Fibroblast of skin of left biceps (primary cell): ENCODE measurements at regions not wholly inside any gene's neighbourhood (a gene's known extent, or its start where the extent isn't known, plus 50 kb on each side); places are given as distances from the start of the nearest gene placed in this dataset.

Experiments used
- DNase-seq, 2 experiments: peaks; one replicate each; pipeline ENCODE4 v3.0.0-alpha.2; 2013; ENCODE audit warnings: low read depth in 2 of 2

DNA sequence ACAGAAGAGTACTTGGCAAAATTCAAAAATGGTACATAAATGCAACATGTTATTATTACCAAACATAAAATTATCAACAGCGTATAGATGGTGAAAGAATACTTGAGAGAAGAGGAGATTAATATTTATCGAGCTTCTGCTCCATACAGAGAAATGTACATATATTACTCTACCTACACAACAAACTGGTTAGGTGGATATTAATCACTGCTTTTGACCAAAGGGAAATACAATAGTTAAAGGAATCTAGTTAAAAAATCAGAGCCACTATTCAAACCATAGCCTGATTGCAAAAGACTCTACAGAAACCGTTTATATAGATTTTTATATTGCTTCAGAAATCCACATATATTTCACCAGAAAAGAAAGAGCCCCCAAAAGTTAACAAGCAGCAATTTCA is 379.3 kb upstream of the PRMT6 start:
- DNase-seq = no peak

DNA sequence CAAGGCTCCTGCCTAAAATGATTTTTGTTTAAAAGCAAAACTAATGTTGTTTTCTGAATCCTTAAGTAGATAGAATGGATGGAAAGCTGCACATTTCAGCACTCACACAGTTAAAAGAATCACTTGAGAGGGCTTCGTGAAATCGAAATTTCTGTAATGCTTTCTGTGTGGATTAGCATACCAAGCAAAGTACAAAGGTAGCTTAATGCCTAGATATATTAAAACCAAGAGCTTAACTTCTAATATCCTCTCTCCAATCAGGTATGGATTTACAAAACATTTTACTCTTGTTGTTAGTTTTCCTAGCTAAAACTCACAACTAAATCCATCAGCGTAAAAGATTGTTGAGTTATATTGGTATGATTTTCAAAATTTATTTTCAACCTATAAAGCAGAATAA is 378.8 kb upstream of the PRMT6 start:
- DNase-seq = no peak

DNA sequence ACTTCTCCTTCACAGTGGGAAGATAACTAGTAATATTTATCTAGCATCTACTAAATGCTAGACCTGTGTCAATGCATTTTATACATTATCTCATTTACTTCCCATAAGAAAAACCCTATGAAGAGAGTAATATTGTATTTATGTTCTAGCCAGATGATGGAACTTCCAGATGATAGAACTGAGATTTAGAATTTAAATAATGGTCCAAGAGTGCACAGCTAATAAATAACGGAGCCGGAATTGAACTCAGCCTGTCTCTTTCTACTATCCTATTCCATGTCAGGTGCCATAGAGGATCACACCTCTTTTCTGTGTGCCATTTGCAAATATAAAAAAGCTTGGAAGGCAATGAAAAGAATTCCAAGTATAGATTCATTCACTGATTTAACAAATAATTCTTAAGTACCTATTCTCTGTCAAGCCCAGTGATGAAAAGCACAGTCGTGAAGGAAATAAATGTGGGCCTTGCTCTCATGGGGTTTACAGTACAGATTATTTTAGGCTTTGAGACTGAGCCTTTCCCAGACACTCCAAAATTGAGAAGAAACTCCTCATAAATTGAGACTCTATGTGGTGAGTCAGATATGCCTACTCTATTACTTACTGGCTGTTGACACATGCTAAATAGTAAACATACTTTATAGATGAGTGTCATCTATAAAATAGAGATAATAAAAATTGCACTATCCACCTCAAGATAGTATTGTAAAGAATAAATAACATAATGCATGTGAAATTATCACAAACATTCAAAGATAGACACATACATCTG is 378.0 kb upstream of the PRMT6 start:
- peak; percentile 51 to 63 for DNase-seq

DNA sequence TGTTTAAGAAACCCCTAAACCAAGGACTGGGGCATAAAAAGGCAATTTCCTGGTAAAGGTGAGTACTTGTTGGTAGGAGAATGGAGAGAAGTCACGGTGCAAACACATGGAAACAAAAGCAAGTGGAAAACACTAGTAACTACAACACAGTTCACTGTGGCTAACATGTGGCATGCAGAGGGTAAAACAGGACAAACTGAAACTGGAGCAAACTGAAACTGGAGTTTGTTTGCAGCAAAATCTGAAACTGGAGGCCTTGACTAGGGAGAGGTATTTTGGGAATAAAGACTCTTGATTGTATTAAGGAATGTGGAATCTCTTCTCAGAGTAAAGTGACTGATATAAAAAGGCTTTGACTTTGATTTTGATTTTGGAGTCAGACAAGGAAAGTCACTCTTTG is 376.3 kb upstream of the PRMT6 start:
- no peak for DNase-seq

DNA sequence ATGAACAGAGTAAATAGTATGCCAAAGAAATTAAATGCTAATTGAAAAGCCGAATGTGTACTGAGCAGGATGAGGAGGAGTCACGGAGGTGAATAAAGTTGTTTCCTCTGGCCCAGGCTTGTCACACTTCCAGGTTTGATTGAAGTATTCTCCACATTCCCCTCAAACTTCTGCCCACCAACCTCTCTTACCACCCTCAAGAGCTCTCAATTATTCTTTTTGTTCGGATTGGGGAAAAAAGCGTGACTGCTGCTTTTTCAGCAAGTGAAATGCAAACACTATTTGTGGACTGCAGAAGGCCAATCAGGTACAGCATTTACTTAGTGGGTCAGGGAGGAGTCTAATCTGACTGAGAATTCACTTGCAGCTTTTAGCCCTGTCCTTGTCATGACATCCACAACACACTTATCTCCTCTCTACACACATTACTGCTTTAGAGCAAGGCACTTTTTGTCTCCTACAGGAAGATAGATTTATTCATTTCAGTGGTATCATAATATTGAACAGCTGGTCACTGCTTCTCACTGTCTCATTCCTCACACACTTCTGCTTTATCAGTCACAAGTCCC is 375.6 kb upstream of the PRMT6 start:
- no peak for DNase-seq

DNA sequence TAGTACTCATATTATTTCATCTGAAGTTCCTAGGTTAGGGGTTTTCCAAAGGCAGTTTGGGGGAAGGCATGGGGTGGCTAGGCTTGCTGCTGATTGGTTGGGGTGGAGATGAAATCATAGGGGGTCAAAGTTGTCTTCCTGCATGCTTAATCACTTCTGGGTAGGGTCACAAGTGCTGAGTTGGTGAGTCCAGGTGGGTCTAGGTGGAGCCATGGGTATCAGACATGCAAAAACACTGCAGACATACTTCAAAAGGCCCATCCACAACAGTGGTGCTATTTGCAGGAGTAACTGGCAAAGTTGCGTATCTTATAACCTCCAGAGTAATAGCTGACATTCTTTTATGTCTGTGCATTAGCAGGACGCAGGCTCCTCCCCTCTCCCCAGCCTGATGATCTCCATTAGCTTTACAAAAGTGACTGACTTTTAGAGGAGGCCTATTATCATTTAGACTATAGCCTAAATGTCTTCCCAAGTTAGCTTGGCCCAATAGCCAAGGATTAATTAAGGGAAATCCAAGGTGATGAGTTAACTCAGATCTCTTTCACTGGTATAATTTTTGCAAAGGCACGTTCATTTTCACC is 374.4 kb upstream of the PRMT6 start:
- DNase-seq = no peak

DNA sequence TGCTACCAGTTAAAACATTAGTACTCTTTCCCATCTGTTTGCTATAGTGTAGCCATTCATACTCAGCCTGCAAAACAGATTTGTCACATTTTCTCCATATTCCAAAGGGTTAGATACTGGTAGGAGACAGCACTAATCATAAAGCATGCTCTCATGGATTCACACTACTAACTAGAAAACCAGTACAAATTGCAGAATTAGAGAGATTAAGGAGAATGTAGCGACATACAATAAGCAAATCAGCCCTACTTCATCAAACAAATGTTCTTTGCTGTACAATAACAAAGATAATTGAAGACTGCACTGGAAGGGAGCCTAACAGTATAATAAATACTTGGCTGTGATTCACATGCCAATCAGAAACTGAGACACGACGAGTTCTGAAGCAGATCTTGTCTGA is 368.0 kb upstream of the PRMT6 start:
- no peak for DNase-seq

DNA sequence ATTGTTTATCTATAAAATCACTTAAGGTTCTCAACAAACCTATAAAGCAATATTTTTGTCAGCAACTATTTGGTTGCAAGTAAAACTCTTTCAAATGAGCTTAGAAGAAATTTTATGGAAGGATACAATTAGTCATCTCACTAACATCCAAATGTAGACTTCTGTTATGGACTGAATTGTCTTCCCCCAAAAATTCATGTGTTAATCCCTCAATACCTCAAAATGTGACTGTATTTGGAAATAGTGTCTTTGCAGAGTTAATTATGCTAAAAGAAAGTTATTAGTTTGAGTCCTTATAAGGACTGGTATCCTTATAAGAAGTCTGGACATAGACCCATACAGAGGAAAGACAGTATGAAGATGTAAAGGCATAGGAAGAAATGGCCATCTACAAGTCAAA is 357.8 kb upstream of the PRMT6 start:
- no peak for DNase-seq

DNA sequence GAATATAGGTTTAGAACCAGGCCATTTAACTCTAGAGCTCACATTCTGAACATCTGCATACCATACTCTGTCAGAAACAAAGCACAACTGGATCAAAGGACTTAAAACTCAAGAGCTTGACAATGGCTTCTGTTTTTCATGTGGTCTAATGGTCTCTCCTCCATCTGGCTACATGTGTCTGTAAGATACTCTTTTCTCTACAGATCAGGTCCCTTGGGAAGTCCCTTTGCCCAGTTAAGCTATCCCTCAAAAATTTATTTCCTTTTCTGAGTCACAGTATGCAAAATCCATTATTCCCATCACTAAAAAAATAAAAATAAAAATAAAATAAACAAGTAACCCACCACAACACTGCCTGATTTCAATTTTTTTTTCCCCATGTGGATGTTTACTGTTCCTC is 357.0 kb upstream of the PRMT6 start:
- DNase-seq = peak in 1 of 2 experiments; percentile 34

DNA sequence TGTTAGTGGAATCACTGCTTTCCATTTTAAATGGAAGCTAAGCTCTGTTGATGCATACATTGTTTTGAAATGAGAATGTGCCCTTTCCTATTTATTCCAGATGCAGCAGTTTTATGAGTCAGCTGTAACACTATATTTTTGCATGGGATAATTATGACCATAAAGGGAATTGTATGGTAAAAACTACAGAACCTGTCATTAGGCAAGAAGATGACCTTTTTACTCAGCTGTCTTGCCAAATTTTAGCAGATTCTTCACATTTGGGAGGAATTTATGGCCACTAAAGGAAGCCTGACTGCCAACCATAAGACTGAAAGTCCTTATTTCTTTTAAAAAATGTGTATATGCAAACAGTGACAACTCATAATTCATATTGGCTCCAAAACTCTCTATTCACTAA is 356.3 kb upstream of the PRMT6 start:
- peak; percentile 95 to 97 for DNase-seq

DNA sequence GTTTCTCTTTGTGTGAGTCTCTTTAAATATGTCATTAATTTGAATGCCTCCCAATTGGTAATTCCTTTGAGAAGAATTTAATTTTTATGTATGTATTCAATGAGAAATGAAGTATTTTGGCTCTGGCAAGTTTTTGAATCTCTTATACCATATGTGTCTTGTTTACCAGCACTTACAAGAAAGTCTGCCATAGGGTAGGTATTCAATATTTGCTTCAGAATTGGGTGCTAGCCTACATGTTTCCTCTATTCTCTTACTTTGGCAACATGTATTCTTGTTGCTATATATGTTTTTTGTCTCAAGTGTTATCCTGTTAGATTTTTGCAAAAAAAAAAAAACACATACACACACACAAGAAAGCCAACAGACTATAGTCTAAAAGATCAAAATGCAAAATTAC is 350.5 kb upstream of the PRMT6 start:
- no peak for DNase-seq

DNA sequence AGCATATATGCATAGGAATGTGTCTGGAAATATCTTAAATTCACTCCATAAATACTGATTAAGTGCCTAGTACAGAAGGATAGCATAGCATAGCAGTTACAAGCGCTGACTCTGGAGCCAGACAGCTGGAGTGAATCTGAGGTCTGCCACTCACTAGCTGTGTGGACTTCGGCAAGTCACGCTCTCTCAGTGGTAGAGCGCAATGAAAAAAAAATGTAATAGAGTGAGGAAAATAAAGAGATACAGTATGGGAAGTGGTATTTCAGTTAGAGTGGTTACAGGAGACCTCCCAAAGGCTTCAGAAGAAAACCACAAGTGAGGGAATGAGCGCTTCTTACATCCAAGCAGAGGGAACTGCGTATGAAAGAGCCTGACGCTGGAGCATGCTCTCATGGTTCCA is 338.9 kb upstream of the PRMT6 start:
- DNase-seq = peak; percentile 19 to 31

DNA sequence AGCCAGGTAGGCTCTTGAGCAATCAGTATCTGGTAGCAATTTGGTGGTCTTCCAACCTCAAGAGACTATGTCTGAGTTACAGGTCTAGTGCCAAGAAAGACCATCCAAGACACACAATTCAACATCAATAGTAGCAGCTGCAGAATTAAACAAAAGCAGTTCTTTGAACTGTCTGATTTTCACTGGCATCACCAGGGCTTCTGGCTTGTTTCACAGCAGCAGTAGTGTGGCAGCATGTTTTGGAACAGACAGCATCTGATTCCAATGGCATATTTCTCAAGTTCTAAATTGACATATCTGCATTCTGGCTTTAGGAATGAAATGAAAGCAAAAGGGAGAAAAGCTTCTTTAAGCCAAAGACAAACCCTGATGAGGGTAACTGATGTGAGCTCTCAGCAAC is 334.7 kb upstream of the PRMT6 start:
- no peak for DNase-seq

DNA sequence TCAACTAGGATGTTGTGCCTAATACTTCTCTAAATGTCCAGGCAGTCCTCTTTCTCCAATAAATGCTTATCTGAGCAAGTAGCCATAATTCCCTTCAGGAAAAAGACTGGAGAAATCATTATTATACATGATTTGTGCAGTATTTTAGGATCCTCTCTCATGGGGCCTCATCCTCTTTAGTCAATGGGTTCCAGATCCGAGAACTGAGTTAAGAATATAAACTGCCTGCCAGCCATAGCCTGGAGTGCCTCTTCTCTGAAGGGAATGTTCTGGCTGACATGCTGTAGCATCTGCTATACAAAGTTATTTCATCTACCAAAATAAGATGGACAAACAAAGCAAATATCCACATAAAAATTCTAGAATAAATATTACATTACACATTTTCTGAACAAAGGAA is 334.0 kb upstream of the PRMT6 start:
- no peak for DNase-seq

DNA sequence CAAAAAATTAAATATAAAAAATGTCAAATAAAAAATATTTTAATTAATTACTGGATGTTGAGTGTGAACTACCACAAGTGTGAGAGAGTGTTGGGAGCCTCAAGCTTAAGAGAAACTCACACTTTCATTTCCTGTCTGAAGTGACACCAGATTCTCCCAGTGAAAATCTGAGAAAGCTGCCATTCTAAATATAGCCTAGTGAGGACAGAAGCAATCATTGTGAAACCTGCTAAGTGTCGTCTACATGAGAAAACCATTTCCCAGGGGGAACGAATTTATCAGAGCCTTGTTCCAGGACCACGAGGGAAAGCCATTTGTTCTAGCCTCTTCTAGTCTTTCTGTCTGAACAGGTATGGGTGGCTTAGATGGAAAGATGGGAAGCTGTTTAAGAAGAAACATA is 329.3 kb upstream of the PRMT6 start:
- no peak for DNase-seq

DNA sequence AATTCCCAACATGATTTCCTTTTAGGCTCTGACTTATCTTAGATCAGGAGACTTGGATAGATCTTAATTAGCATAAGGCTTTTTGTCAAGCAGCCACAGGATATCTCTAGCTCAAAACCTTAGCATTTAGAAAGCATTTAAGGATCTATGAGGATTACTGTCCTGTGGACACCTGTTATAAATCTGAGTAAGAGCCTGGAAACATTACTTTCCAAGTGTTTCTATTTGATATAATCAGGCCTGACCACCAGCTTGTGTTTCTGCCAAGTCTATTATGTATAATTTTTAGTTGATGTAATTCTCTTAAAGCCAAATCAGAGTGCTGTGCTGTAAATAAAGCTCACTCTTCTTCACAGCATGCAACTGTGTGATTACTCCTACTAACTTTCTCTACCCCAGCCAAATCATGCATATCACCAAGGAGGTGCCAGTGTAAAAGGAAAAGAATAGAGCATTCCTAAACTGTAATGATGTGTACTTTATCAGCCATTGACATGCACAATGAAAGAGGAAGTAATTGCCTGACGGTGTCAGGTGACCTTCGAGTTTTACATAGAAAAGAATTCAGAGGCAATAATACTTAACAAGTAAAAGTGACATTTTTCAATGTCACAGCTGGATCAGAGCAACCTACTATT is 309.9 kb upstream of the PRMT6 start:
- DNase-seq = no peak

DNA sequence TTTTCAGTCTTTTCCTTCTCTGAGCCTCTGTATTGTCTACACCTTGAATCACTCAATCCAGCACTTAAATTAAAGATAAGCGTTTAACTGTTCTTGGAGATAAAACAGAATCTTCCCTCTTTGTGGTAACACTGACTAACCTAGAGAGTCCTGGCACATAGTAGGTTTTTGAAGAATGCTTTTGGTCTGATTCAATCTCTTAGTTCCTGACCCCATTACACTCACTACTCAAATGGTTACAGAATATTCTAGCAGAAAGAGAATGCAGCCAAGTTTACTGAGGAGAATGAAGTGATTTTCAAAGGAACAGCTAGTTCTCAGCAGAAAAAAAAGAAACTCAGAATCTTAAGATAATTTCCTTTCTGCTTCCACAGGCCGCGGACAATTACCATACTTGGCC is 309.2 kb upstream of the PRMT6 start:
- no peak for DNase-seq

DNA sequence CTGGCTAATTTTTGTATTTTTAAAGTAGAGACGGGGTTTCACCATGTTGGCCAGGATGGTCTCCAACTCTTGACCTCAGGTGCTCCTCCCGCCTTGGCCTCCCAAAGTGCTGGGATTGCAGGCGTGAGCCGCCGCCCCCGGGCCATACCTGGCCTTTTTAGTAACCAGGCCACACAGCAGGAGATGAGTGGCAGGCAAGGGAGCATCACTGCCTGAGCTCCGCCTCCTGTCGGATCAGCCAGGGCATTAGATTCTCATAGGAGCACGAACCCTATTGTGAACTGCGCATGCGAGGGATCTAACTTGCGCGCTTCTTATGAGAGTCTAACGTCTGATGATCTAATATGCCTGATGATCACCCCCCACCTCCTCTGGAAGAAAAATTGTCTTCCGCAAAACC is 308.7 kb upstream of the PRMT6 start:
- DNase-seq = no peak

DNA sequence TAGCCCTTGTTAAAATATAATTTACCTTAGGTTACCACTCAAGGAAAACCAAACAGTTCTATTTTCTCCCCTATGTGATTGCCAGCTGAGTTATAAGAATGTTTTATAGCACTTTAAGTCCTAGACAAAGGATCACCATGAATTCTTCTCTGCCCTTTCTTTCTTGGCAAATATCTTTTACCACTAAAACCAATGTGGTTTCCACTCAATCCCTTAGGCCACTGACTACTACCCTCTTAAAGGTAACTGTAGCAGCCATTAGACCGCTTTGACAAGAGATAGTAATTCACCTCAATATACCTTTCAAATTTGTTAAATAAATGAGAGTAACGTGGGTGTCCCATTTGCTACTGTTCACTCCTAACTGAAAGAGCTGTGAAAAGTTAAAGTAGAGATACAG is 307.9 kb upstream of the PRMT6 start:
- DNase-seq = no peak

DNA sequence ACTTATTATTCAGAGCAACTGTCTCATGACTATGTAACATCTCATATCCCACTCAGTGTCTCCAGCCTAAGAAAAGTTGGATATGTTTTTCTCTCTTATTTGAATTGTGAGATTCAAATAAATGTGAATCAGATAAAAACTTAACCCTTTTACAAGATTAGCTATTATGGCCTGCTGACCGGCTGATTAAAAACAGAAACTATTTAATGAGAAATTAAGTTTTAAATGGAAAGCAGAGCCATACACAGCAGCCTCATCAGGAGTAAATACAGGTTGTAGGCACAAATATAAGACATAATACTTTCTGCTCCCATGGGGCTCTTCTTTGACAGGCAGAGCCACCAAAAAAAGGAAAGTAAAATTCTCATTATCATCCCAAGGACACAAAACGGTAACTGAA is 307.0 kb upstream of the PRMT6 start:
- DNase-seq = no peak

DNA sequence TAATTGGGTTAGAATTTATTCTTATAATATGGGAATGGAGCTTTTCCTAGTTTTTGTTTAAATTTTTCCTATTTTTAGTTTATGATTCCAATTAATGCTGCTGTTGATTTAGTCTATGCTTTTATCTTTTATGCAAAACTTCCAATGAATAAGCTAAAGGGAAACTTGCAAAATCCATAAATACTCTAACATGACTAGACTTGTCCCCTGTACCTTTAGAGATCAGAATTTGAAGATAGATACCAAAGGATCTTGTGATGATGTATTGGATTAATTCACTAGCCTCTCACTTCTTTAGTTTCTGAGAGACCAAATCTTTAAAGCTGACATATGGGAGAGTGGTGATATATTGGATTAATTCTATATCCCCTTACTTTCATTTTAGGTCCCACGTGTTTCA is 306.6 kb upstream of the PRMT6 start:
- no peak for DNase-seq

DNA sequence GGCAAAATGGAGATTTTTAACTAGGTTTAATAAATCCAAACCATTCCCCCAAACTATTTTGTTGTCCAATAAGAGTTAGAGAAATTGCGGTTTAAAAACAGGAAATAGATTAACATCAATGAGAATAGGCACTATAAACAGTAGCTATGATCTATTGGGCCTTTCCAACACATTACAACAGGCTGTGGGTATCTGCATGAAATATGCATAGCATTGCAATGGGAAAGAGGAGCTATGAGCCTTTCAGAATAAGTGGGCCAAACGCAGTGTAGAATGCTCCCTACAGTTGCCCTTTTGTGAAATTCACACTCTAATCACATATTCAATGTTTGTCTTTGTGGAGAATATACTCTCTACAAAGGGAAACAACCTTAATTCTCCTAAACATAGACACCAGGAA is 305.5 kb upstream of the PRMT6 start:
- DNase-seq = no peak

DNA sequence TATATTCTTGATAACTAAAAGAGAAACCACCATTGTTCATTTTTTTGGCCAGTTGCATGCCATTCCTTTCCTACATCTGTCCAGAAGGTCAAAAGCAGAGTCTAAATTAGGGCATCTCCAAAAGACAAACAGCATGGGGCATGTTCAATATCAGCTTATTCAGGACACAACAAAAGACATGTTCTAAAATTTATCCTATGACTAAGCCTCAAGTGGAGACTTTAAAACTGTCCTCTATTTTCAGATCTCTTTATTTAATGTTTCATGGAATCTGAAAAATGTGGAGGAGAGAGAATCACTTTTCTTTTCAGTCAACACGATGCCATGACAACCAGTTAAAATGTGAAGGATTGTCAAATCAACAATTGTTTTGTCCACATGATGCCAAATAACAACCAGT is 303.4 kb upstream of the PRMT6 start:
- no peak for DNase-seq
